ENCODE measurements at regions not wholly inside any gene's neighbourhood (a gene's known extent, or its start where the extent isn't known, plus 50 kb on each side); places are given as distances from the start of the nearest gene placed in this dataset.

GRCh38 chr13:97631158-97631557 lies 197.2 kb downstream of the RAP2A start:
- no peak overlapping the region for H3K4me3 ChIP-seq (ENCODE audit: control insufficient read depth, low read depth, low read length)
- no peak for DNase-seq (ENCODE audit: low read depth)
- TF ChIP-seq CTCF (IDR thresholded peaks at IDR 0.05; ENCODE audit: control insufficient read depth, insufficient read depth, low read depth, low read length, missing control alignments), result peak; percentile 22

- no peak overlapping the region for H3K4me3 ChIP-seq (ENCODE audit: control insufficient read depth, low read depth, low read length)
- DNase-seq (ENCODE audit: low read depth), result no peak
- no peak for TF ChIP-seq CTCF (IDR thresholded peaks at IDR 0.05; ENCODE audit: control insufficient read depth, insufficient read depth, low read depth, low read length, missing control alignments)
These were observed 205.3 kb downstream of the RAP2A start for GRCh38 chr13:97639236-97639635.

GRCh38 chr13:97640268-97640667 lies 206.3 kb downstream of the RAP2A start:
- DNase-seq (ENCODE audit: low read depth), result no peak
- TF ChIP-seq CTCF (IDR thresholded peaks at IDR 0.05; ENCODE audit: control insufficient read depth, insufficient read depth, low read depth, low read length, missing control alignments), result no peak
- H3K4me3 ChIP-seq (ENCODE audit: control insufficient read depth, low read depth, low read length), result no peak overlapping the region

GRCh38 chr13:97648171-97648880 lies 214.4 kb downstream of the RAP2A start:
- no peak for TF ChIP-seq CTCF (IDR thresholded peaks at IDR 0.05; ENCODE audit: control insufficient read depth, insufficient read depth, low read depth, low read length, missing control alignments)
- H3K4me3 ChIP-seq (ENCODE audit: control insufficient read depth, low read depth, low read length), result no peak overlapping the region
- DNase-seq (ENCODE audit: low read depth), result no peak

GRCh38 chr13:97648881-97649224 lies 214.9 kb downstream of the RAP2A start:
- no peak for TF ChIP-seq CTCF (IDR thresholded peaks at IDR 0.05; ENCODE audit: control insufficient read depth, insufficient read depth, low read depth, low read length, missing control alignments)
- DNase-seq (ENCODE audit: low read depth), result no peak
- H3K4me3 ChIP-seq (ENCODE audit: control insufficient read depth, low read depth, low read length), result no peak overlapping the region

- no peak for TF ChIP-seq CTCF (IDR thresholded peaks at IDR 0.05; ENCODE audit: control insufficient read depth, insufficient read depth, low read depth, low read length, missing control alignments)
- H3K4me3 ChIP-seq (ENCODE audit: control insufficient read depth, low read depth, low read length), result no peak overlapping the region
- DNase-seq (ENCODE audit: low read depth), result peak; percentile 4
These were observed 219.6 kb downstream of the RAP2A start for GRCh38 chr13:97653443-97654140.

Data from AG09309 (cell line).